A673 (cell line): ENCODE measurements at regions not wholly inside any gene's neighbourhood (a gene's known extent, or its start where the extent isn't known, plus 50 kb on each side); places are given as distances from the start of the nearest gene placed in this dataset.

Source experiments
- BruUV-seq: library from RNA; stranded (reverse); fragments of 400-500 nt; replicated peaks from 2 replicates; lab custom pipeline; 2021; lab: Mats Ljungman, UMichigan
- CTCF ChIA-PET: fragments of 300-600 bp; sonication (Branson Sonifier 250); formaldehyde crosslinking; loops from one replicate; lab custom pipeline; 2022; ENCODE audit warnings: antibody characterized with exemption; lab: Charles Lee
- POLR2A ChIA-PET: fragments of 300-600 bp; sonication (Branson Sonifier 250); formaldehyde crosslinking; loops from one replicate; lab custom pipeline; 2022; ENCODE audit warnings: antibody characterized with exemption; ENCODE audit not compliant: low non-redundant PET; lab: Charles Lee
- DNase-seq: peaks from one replicate; pipeline ENCODE4 v3.0.0-alpha.2; 2015; ENCODE audit warnings: low spot score
- H3K27ac ChIP-seq: fragments of 200-600 bp; sonication (generic); 2 replicates; pipeline ENCODE4 v1.5.1; 2016; ENCODE audit warnings: mixed run types, low read depth, mild to moderate bottlenecking, mixed read lengths, antibody characterized with exemption, low read length; ENCODE audit not compliant: poor library complexity, severe bottlenecking
- H3K27me3 ChIP-seq: fragments of 200-600 bp; sonication (generic); replicated peaks from 2 replicates; pipeline ENCODE4 v1.6.1; 2017; ENCODE audit warnings: mixed run types, low read depth, mild to moderate bottlenecking, mixed read lengths, antibody characterized with exemption, low read length; ENCODE audit not compliant: insufficient read depth, poor library complexity
- H3K36me3 ChIP-seq: fragments of 200-600 bp; sonication (generic); 2 replicates; pipeline ENCODE4 v1.6.1; 2016; ENCODE audit warnings: mixed run types, mild to moderate bottlenecking, mixed read lengths, antibody characterized with exemption, low read length; ENCODE audit not compliant: insufficient read depth, poor library complexity, severe bottlenecking
- H3K4me1 ChIP-seq: fragments of 200-600 bp; sonication (generic); 2 replicates; pipeline ENCODE4 v1.6.1; 2017; ENCODE audit warnings: mixed run types, mild to moderate bottlenecking, mixed read lengths, antibody characterized with exemption, low read length; ENCODE audit not compliant: insufficient read depth, poor library complexity, severe bottlenecking
- H3K4me3 ChIP-seq: fragments of 200-600 bp; sonication (generic); 2 replicates; pipeline ENCODE4 v1.5.1; 2016; ENCODE audit warnings: low read depth, mixed run types, mild to moderate bottlenecking, mixed read lengths, low read length; ENCODE audit not compliant: poor library complexity, severe bottlenecking
- H3K9me3 ChIP-seq: fragments of 200-600 bp; sonication (generic); 2 replicates; pipeline ENCODE4 v1.6.1; 2016; ENCODE audit warnings: mixed run types, low read depth, mild to moderate bottlenecking, mixed read lengths, antibody characterized with exemption, low read length; ENCODE audit not compliant: poor library complexity, severe bottlenecking
- EZH2 ChIP-seq: fragments of 200-600 bp; sonication (generic); IDR thresholded peaks from 2 replicates; pipeline ENCODE4 v1.6.1; 2017; ENCODE audit warnings: borderline replicate concordance, low read depth, mild to moderate bottlenecking, mixed read lengths, antibody characterized with exemption, low read length; ENCODE audit not compliant: poor library complexity, severe bottlenecking
- intact Hi-C: fragments of 100-400 bp; cut with micrococcal nuclease; formaldehyde crosslinking; loops from one replicate; pipeline ENCODE4 v1.10.0; 2022; ENCODE audit not compliant: unreplicated experiment
- TF ChIP-seq, protein P1 (sequence below): fragments of 300-800, 200-600 bp; sonication (generic); conservative IDR thresholded peaks from 2 replicates; pipeline ENCODE4 v1.5.1; 2017; ENCODE audit warnings: low read depth, mild to moderate bottlenecking, antibody characterized with exemption, low read length, moderate library complexity, mixed read lengths

DNA sequence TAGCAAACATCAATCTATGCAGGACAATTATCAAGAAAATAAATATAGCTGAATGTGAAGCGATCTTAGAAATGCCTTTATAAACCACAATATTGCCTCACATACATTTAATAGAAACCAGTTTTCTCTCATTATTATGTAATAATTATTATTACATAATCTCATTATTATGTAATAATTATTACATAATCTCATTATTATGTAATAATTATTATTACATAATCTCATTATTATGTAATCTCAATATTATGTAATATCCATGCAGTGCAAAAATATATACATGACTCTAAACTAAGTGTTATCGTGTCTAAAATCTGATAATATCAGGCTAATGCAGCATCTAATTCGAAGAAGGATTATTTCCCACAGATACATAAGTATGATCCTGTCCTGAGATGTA, 563.9 kb upstream of the SEMA6A start:
- no TSS peak for BruUV-seq
- H3K9me3 ChIP-seq = no peaks in the 10 kb centered on the region

DNA sequence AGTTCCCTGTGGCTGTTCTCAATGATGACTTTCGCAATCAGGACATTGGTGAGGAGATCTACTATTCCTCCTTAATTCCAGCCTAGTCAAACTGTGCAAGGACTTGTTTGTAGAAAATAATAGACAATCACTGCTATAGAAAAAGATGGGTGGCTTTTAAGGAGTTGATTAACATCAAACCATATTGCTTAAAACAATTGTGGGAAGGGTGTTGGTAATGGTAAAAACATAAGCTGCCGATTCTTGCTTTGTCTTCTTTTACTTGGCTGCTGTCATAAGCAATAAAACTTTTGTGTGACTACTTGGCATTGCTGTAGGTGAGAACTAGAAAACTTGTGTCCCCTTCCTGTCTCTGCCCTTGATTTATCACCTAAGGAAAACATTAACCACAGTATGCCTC, 561.2 kb upstream of the SEMA6A start:
- BruUV-seq = no TSS peak
- H3K4me3 ChIP-seq = no peak overlapping the region
- no peak for DNase-seq
- no peaks in the 10 kb centered on the region for H3K27me3 ChIP-seq
- H3K36me3 ChIP-seq = no peaks in the 10 kb centered on the region
- POLR2A ChIA-PET = no interaction called here
- CTCF ChIA-PET = no interaction called here
- no peaks in the 10 kb centered on the region for H3K9me3 ChIP-seq
- no peak for TF ChIP-seq EZH2
- TF ChIP-seq, protein P1, sequence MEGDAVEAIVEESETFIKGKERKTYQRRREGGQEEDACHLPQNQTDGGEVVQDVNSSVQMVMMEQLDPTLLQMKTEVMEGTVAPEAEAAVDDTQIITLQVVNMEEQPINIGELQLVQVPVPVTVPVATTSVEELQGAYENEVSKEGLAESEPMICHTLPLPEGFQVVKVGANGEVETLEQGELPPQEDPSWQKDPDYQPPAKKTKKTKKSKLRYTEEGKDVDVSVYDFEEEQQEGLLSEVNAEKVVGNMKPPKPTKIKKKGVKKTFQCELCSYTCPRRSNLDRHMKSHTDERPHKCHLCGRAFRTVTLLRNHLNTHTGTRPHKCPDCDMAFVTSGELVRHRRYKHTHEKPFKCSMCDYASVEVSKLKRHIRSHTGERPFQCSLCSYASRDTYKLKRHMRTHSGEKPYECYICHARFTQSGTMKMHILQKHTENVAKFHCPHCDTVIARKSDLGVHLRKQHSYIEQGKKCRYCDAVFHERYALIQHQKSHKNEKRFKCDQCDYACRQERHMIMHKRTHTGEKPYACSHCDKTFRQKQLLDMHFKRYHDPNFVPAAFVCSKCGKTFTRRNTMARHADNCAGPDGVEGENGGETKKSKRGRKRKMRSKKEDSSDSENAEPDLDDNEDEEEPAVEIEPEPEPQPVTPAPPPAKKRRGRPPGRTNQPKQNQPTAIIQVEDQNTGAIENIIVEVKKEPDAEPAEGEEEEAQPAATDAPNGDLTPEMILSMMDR = no peak
- H3K4me1 ChIP-seq = no peaks in the 10 kb centered on the region
- intact Hi-C loops = no loop called here
- H3K27ac ChIP-seq = no peak overlapping the region

More for the DNA sequence above, 563.9 kb upstream of the SEMA6A start:
- intact Hi-C loops = no loop called here
- ChIA-PET CTCF (no interaction called here), POLR2A (no interaction called here)
- DNase-seq = no peak
- Histone ChIP-seq H3K27me3 (no peaks in the 10 kb centered on the region), H3K4me3 (no peak overlapping the region), H3K27ac (no peak overlapping the region), H3K36me3 (no peaks in the 10 kb centered on the region), H3K4me1 (no peaks in the 10 kb centered on the region)
- no peak for TF ChIP-seq EZH2
- TF ChIP-seq, protein P1 = no peak

DNA sequence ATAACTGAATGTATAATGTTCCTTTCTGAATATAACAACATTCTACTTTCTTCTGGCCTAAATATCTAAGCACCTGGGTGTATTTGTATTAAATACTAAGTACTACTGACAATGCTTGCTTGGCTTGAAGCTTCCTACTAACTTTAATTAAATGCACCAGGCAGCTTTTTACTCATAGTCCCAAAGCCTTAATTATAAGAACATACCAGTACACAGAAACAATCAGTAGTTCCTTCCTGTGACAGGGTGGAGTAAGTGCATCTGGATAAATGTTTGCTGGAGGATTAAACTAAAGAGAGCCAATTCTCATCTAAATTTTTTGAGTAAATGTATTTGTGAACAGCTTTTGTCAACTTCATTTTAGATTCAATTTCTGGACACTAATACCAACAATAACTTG, 558.6 kb upstream of the SEMA6A start:
- Histone ChIP-seq H3K27me3 (no peaks in the 10 kb centered on the region), H3K4me3 (no peak overlapping the region), H3K36me3 (no peaks in the 10 kb centered on the region), H3K27ac (no peak overlapping the region), H3K9me3 (no peaks in the 10 kb centered on the region), H3K4me1 (no peaks in the 10 kb centered on the region)
- ChIA-PET CTCF (no interaction called here), POLR2A (no interaction called here)
- TF ChIP-seq, protein P1 = no peak
- no peak for TF ChIP-seq EZH2
- intact Hi-C loops = no loop called here
- DNase-seq = no peak
- no TSS peak for BruUV-seq
